ENCODE measurements at regions not wholly inside any gene's neighbourhood (a gene's known extent, or its start where the extent isn't known, plus 50 kb on each side); places are given as distances from the start of the nearest gene placed in this dataset.

DNA sequence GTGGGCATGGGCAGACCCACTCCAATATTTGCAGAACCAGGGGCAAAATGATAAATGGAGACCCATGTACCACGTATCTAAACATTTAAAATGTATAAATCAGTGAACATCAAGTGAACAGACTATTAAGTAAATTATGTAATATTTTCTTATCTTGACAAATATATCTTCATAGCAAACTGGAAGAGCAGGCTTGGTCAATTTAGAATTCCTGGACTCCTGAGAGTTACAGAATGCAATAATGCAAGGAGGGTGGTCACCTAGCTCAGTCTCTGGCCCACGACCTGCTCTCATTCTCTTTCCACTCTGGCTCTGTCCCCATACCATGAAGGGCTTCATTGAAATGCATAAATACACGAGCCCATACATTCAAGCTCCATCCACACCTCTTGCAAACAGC, 398.0 kb downstream of the ENC1 start:
- TF ChIP-seq, protein P1, sequence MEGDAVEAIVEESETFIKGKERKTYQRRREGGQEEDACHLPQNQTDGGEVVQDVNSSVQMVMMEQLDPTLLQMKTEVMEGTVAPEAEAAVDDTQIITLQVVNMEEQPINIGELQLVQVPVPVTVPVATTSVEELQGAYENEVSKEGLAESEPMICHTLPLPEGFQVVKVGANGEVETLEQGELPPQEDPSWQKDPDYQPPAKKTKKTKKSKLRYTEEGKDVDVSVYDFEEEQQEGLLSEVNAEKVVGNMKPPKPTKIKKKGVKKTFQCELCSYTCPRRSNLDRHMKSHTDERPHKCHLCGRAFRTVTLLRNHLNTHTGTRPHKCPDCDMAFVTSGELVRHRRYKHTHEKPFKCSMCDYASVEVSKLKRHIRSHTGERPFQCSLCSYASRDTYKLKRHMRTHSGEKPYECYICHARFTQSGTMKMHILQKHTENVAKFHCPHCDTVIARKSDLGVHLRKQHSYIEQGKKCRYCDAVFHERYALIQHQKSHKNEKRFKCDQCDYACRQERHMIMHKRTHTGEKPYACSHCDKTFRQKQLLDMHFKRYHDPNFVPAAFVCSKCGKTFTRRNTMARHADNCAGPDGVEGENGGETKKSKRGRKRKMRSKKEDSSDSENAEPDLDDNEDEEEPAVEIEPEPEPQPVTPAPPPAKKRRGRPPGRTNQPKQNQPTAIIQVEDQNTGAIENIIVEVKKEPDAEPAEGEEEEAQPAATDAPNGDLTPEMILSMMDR (IDR thresholded peaks at IDR 0.05; ENCODE audit: extremely low read depth, missing control alignments): no peak
- DNase-seq (ENCODE audit: low spot score): no peak

DNA sequence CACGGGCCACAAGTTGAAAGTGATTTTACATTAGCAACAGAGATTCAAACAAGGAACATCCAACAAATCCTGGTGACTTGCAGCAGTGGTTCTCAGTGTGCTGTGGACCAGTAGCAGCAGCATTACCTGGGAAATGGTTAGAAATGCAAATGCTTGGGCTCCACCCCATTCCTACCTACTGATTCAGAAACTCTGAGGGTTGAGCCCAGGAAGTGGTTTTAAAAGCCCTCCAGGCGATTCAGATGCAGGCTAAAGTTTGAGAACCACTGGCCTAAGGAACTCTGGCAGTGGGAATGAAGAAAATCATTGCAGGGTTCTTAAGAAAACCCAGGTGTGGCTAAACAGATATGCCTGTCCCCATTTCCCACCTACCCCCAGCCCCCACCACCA, 398.8 kb downstream of the ENC1 start:
- TF ChIP-seq, protein P1 (IDR thresholded peaks at IDR 0.05; ENCODE audit: extremely low read depth, missing control alignments): no peak
- DNase-seq (ENCODE audit: low spot score): no peak

DNA sequence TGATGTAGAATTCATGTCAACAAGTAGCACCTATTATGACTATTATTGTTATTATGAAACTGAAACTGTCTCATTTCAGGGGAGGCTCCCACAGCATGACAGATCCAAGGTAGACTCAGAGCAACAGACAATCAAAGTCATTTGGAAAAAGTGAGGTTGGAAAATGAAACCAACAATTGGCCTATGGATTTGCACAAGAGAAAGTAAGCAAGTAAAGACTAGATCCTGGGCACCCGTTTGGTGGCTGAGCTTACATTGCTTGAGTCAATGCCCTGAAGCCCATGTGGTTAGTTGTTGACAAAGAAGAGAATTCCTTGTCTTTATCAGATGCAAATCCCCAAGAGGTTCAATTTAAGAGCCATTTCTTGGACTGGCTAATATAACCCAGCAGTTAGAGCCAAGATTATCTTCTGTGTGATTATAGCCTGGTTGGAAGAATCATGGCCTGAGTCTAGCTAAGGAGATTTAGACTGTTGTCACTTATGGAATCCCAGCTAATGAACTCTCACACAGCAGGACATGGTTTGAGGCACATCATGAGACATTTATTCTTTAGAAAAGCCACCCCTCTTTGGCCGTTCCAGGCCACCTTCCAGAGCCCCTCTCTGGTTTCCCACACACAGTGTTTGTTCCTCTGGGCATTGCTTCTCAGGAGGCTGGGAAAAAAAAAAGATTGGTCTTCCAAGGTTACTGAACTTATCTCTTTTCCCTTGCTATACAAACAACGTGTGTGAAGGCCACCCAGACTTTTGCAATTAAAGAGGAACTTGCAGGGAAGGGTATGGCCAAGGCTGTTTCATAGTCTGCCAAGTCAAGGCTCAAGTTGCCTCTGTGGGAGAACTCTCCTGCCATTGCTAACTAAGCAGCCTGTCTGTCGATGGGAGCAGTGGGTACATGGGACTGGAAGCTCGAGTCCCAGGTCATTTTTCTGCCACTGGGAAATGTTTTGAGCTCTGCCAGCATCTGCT, 399.5 kb downstream of the ENC1 start:
- DNase-seq (ENCODE audit: low spot score): no peak

DNA sequence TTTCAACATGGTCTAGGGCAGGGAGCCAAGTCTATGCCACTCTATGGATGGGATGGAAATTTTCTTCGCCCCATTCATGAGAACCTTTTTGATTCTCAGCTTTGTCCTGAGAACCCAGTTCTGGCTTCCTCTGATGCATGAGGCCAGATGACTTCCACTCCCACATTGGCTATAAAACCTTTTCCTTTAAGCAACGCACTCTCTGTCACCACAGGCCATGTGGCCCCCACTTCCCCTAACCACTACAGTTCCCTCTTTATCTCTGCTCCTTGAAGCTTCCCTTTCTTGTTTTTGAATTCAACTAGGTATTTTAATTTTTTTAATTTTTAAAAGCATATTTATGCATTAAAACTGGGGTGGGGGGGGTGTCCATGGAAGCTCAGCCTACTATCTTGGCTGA, 401.3 kb downstream of the ENC1 start:
- DNase-seq (ENCODE audit: low spot score): no peak

More for the DNA sequence above, 399.5 kb downstream of the ENC1 start:
- TF ChIP-seq, protein P1 (IDR thresholded peaks at IDR 0.05; ENCODE audit: extremely low read depth, missing control alignments): no peak

DNA sequence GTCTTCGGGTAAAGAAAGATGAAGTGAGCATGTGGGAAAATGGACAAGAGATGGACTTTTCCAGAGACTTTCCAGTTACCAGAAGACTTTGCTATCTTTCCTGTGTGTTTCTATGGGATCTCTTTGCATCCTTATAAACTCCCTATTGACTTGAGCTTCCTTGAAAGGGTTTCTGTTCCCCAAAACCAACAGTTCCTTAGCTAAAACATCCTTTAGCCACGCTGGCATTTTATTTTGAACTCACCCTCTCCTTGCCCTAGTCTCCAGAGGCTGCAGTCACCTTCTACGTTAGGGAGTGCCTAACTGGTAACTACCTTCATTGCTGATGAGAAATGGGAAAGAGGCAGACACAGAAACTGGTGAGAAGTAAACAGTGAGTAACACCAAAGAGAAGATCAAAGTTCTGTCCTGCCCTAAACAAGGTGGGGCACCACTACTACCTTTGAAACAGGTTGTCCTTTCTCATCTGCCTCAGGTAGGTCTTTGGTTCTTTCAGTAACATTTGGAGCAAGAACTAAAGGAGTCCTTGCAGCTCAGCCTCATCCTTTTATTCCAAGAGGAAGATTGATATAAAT, 402.9 kb downstream of the ENC1 start:
- TF ChIP-seq, protein P1 (IDR thresholded peaks at IDR 0.05; ENCODE audit: extremely low read depth, missing control alignments): no peak
- DNase-seq (ENCODE audit: low spot score): no peak

More for the DNA sequence above, 401.3 kb downstream of the ENC1 start:
- TF ChIP-seq, protein P1 (IDR thresholded peaks at IDR 0.05; ENCODE audit: extremely low read depth, missing control alignments): no peak

DNA sequence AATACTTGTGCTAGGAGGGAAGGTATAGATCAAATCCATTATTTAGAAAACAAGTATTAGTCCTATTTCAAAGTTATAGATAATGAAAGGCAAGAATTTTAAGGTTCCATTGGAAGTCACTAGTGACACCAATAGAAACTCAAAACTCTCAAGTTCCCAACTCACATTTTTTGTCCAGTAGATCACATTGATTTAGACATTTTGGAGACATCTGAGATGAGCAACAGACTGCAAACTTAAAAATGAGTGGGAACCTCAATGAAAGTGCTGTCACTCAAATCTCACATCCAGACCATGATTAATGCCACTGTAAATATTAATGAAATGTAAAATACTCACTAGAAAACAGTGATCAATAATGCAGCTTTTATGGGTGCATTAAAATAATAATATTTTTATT, 405.0 kb downstream of the ENC1 start:
- no peak for DNase-seq (ENCODE audit: low spot score)

More for the DNA sequence above, 405.0 kb downstream of the ENC1 start:
- TF ChIP-seq, protein P1 (IDR thresholded peaks at IDR 0.05; ENCODE audit: extremely low read depth, missing control alignments): no peak

Data from GM20000 (cell line).